Vagina (tissue), 2 donors: ENCODE measurements at regions not wholly inside any gene's neighbourhood (a gene's known extent, or its start where the extent isn't known, plus 50 kb on each side); places are given as distances from the start of the nearest gene placed in this dataset.

Source experiments
- CTCF ChIP-seq, 3 experiments: fragments of 450-650 bp in 2 of 3; fragments of 200-600 bp in 1 of 3; sonication (generic) in 1 of 3; IDR thresholded peaks; one replicate each; pipeline ENCODE4 v1.5.1; 2017 to 2019; ENCODE audit warnings: antibody characterized with exemption in 3 of 3, mild to moderate bottlenecking in 2 of 3, moderate library complexity in 2 of 3
- POLR2A ChIP-seq, 2 donors: fragments of 450-650 bp; IDR thresholded peaks; one replicate each; pipeline ENCODE4 v1.6.1; 2017; ENCODE audit warnings: antibody characterized with exemption in 2 of 2, mild to moderate bottlenecking in 2 of 2, moderate library complexity in 2 of 2
- POLR2AphosphoS5 ChIP-seq, 2 donors: sonication (generic); formaldehyde crosslinking; IDR thresholded peaks; one replicate each; pipeline ENCODE4 v1.9.0; 2017; ENCODE audit warnings: antibody characterized with exemption in 2 of 2, mild to moderate bottlenecking in 2 of 2, low read depth in 1 of 2; ENCODE audit not compliant: insufficient read depth in 1 of 2

GRCh38 chr16:60404401-60404800, 1631.8 kb downstream of the CDH8 start:
- TF ChIP-seq CTCF (IDR thresholded peaks at IDR 0.05) (no peak), POLR2A (IDR thresholded peaks at IDR 0.05) (no peak), POLR2AphosphoS5 (IDR thresholded peaks at IDR 0.05; ENCODE audit: insufficient read depth in 1 of 2, low read depth in 1 of 2) (no peak)
